ENCODE measurements at regions not wholly inside any gene's neighbourhood (a gene's known extent, or its start where the extent isn't known, plus 50 kb on each side); places are given as distances from the start of the nearest gene placed in this dataset.

GRCh38 chr12:88895634-88896033 is 315.4 kb upstream of the KITLG start:
- no peak for TF ChIP-seq HEYL (CRISPR knock-in tag; IDR thresholded peaks at IDR 0.05)
- TF ChIP-seq, protein P1, sequence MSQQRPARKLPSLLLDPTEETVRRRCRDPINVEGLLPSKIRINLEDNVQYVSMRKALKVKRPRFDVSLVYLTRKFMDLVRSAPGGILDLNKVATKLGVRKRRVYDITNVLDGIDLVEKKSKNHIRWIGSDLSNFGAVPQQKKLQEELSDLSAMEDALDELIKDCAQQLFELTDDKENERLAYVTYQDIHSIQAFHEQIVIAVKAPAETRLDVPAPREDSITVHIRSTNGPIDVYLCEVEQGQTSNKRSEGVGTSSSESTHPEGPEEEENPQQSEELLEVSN (IDR thresholded peaks at IDR 0.05; ENCODE audit: borderline replicate concordance, low read depth) = no peak
